Kidney (tissue), 13 donors: ENCODE measurements at regions not wholly inside any gene's neighbourhood (a gene's known extent, or its start where the extent isn't known, plus 50 kb on each side); places are given as distances from the start of the nearest gene placed in this dataset.

Experiments
- DNase-seq, 5 donors: peaks; one replicate each; pipeline ENCODE4 v3.0.0-alpha.2; 2013 to 2020
- FAIRE-seq: peaks from 2 replicates; lab custom pipeline; 2012; peaks lifted over from hg19 to GRCh38; lab: Jason Lieb, UNC
- H3K27ac ChIP-seq, 2 donors: one replicate each; pipeline ENCODE4 v1.7.0; 2013; ENCODE audit warnings: low read depth in 2 of 2, low read length in 2 of 2, inconsistent platforms in 1 of 2
- H3K27me3 ChIP-seq: one replicate; pipeline ENCODE4 v1.7.1; 2013; ENCODE audit warnings: low read length, inconsistent platforms; ENCODE audit not compliant: control insufficient read depth, insufficient read depth
- H3K36me3 ChIP-seq, 3 donors: one replicate each; pipeline versions ENCODE4 v1.7.0 to v1.7.1; 2013; ENCODE audit warnings: low read length in 3 of 3, control low read depth in 1 of 3, inconsistent platforms in 1 of 3; ENCODE audit not compliant: insufficient read depth in 3 of 3, control insufficient read depth in 2 of 3
- H3K4me1 ChIP-seq, 3 donors: one replicate each; pipeline versions ENCODE4 v1.7.0 to v1.7.1; 2013; ENCODE audit warnings: low read length in 3 of 3, inconsistent platforms in 1 of 3, low read depth in 1 of 3; ENCODE audit not compliant: control insufficient read depth in 2 of 3, insufficient read depth in 2 of 3
- H3K4me3 ChIP-seq, 3 donors: one replicate each; pipeline versions ENCODE4 v1.7.0 to v1.8.1; 2013; ENCODE audit warnings: low read length in 3 of 3, control low read depth in 1 of 3, inconsistent platforms in 1 of 3
- H3K9ac ChIP-seq, 3 donors: one replicate each; pipeline versions ENCODE4 v1.7.0 to v1.7.1; 2013; ENCODE audit warnings: low read length in 3 of 3, control low read depth in 1 of 3, inconsistent platforms in 1 of 3
- H3K9me3 ChIP-seq, 3 donors: one replicate each; pipeline versions ENCODE4 v1.7.0 to v1.7.1; 2013; ENCODE audit warnings: low read length in 3 of 3, control low read depth in 1 of 3, inconsistent platforms in 1 of 3; ENCODE audit not compliant: control insufficient read depth in 2 of 3, insufficient read depth in 1 of 3
- intact Hi-C: fragments of 100-400 bp; cut with DNase I; formaldehyde crosslinking; loops from one replicate; pipeline ENCODE4 v1.11.1; 2022
- TF ChIP-seq, protein P1 (sequence below): IDR thresholded peaks from 3 replicates; pipeline ENCODE4 v1.5.1; 2012; ENCODE audit warnings: mild to moderate bottlenecking, moderate library complexity, borderline replicate concordance; ENCODE audit not compliant: insufficient read depth; ENCODE audit errors: extremely low read depth
- donor health status: control.
- donor health status: control.
- donor health status: control.
- donor health status: control.
- donor health status: control.
- donor health status: DM: yes; HTN: yes; CAD: no.
- donor health status: Normal renal cell carcinoma (clear cell type).

DNA sequence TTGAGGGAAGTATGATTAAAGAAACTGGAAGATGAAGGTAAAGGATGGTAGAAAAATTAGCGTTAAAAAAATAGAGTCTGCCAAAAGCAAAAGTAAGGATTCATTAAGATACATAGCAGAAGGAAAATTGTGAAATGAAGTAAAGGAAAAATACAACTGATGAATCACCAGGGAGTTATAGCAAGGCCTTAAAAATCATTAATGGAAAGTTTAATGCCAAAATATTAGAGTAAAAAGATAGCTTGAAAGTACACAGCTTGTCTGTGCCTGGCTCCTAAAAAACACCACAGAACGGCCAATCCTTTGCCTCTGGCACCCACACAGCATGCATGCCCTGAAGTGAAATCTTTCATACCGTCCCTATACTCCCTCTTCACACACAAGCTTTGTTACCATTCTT lies 66.9 kb upstream of the APOBEC4 start:
- no peak overlapping the region for H3K4me3 ChIP-seq
- no peak for FAIRE-seq
- no peaks in the 10 kb centered on the region for H3K27me3 ChIP-seq
- H3K9me3 ChIP-seq: no peaks in the 10 kb centered on the region
- TF ChIP-seq, protein P1, sequence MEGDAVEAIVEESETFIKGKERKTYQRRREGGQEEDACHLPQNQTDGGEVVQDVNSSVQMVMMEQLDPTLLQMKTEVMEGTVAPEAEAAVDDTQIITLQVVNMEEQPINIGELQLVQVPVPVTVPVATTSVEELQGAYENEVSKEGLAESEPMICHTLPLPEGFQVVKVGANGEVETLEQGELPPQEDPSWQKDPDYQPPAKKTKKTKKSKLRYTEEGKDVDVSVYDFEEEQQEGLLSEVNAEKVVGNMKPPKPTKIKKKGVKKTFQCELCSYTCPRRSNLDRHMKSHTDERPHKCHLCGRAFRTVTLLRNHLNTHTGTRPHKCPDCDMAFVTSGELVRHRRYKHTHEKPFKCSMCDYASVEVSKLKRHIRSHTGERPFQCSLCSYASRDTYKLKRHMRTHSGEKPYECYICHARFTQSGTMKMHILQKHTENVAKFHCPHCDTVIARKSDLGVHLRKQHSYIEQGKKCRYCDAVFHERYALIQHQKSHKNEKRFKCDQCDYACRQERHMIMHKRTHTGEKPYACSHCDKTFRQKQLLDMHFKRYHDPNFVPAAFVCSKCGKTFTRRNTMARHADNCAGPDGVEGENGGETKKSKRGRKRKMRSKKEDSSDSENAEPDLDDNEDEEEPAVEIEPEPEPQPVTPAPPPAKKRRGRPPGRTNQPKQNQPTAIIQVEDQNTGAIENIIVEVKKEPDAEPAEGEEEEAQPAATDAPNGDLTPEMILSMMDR: no peak
- no peaks in the 10 kb centered on the region for H3K4me1 ChIP-seq
- DNase-seq: no peak
- no peaks in the 10 kb centered on the region for H3K36me3 ChIP-seq
- H3K9ac ChIP-seq: no peak overlapping the region
- H3K27ac ChIP-seq: no peak overlapping the region
- intact Hi-C loops: no loop called here

DNA sequence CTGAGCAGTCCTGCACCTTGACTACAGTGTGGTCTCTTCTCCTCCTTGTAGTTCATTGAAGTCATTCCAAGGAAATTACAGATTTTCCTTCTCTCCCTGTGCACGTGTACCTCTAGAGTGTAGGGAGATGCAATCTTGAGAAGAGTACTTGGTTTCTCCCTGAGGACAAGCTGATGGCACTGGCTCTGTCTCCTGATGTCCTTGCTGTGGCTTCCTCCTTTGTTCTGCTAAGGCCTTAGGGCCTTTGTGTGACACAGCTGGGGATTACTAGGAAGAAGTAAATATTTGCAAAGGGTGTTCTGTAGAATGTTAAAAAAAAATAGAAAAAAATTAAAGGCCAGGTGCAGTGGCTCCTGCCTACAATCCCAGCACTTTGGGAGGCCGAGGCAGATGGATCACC lies 66.2 kb upstream of the APOBEC4 start:
- H3K27ac ChIP-seq: no peak overlapping the region
- TF ChIP-seq, protein P1: no peak
- H3K9me3 ChIP-seq: no peaks in the 10 kb centered on the region
- H3K4me3 ChIP-seq: no peak overlapping the region
- intact Hi-C loops: no loop called here
- H3K4me1 ChIP-seq: no peaks in the 10 kb centered on the region
- no peaks in the 10 kb centered on the region for H3K27me3 ChIP-seq
- DNase-seq: no peak
- H3K36me3 ChIP-seq: no peaks in the 10 kb centered on the region
- H3K9ac ChIP-seq: no peak overlapping the region
- no peak for FAIRE-seq

DNA sequence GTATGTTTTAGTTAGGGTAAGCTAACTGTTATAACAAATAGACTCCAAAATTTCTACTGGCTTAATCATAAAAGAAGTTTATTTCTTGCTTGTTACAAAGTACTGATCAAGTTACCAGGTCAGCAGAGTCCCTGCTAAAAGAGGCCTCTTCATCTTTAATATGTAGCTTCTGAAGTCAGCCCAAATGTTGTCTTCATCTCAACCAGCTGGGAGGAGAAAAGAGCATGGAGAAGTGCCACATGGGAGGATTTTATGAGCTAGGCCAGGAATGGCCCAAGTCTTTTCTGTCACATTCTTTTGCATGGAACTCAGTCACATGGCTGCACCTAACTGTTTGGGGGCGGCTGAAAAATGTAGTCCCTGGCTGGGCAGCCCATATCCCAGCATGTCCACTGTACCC lies 63.2 kb upstream of the APOBEC4 start:
- H3K9ac ChIP-seq: no peak overlapping the region
- intact Hi-C loops: no loop called here
- FAIRE-seq (no peak), DNase-seq (no peak)
- H3K27me3 ChIP-seq: no peaks in the 10 kb centered on the region
- TF ChIP-seq, protein P1: no peak
- H3K9me3 ChIP-seq: no peaks in the 10 kb centered on the region
- H3K4me1 ChIP-seq: no peaks in the 10 kb centered on the region
- no peak overlapping the region for H3K4me3 ChIP-seq
- no peak overlapping the region for H3K27ac ChIP-seq
- H3K36me3 ChIP-seq: no peaks in the 10 kb centered on the region

DNA sequence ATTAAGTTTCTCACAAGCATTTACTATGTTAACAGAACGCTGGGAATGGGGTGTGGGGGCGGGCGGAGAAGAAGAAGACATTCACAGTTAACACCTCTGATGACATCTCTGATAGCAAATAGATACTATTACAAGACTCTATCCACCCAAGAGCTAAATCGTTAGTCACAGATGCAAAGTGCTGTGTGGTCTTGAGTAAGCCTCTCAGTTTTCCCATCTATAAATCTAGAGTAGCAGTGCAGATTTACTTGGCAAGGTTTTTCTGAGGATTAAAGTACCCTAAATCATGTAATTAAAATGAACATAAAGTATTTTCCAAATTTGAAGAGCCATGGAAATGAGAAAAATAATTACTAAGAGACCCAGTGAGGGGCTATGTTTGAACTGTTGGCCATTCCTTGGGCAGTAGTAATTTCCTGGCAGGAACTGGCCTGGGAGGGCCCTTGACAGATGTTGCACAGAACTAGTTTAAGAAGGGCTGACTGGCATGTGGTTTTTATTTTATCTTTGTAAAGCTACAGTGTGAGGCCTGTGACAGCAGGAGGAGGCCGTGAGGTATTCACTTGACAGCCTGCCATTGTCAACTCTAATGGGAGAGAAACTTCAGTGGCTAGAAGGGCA lies 58.7 kb upstream of the APOBEC4 start:
- Histone ChIP-seq H3K9me3 (no peaks in the 10 kb centered on the region), H3K9ac (no peak overlapping the region), H3K4me1 (no peaks in the 10 kb centered on the region), H3K27me3 (no peaks in the 10 kb centered on the region), H3K36me3 (no peaks in the 10 kb centered on the region), H3K27ac (no peak overlapping the region), H3K4me3 (no peak overlapping the region)
- intact Hi-C loops: no loop called here
- TF ChIP-seq, protein P1: no peak
- DNase-seq (peak in 3 of 5 donors; percentile 41 to 77 (median 54)), FAIRE-seq (no peak)
